Activated naive CD8-positive, alpha-beta T cell treated with anti-CD3 and anti-CD28 coated beads, Interleukin-2, amount 10 ng/mL, durations not matched to agents 7 days and 5 days (primary cell): ENCODE measurements at regions not wholly inside any gene's neighbourhood (a gene's known extent, or its start where the extent isn't known, plus 50 kb on each side); places are given as distances from the start of the nearest gene placed in this dataset.

ENCODE experiments used
- ATAC-seq: fragments of 150-1000 bp; cut with Tn5 transposase; one replicate; pipeline ENCODE4 v1.10.0; 2021; ENCODE audit warnings: low read depth, moderate library complexity
- POLR2A ChIA-PET: fragments of 350-600 bp; sonication (Branson Sonifier 250); formaldehyde crosslinking; loops from one replicate; lab custom pipeline; 2021; ENCODE audit warnings: antibody characterized with exemption; lab: Charles Lee
- DNase-seq: peaks from one replicate; pipeline ENCODE4 v3.0.0; 2021
- H3K27ac Mint-ChIP-seq: one replicate; pipeline ENCODE4 v1.8.0; 2022; ENCODE audit warnings: mild to moderate bottlenecking, mixed read lengths
- H3K27me3 Mint-ChIP-seq: one replicate; pipeline ENCODE4 v1.8.0; 2022; ENCODE audit warnings: mild to moderate bottlenecking, moderate library complexity, mixed read lengths
- H3K36me3 Mint-ChIP-seq: one replicate; pipeline ENCODE4 v1.8.0; 2021; ENCODE audit warnings: mild to moderate bottlenecking, mixed read lengths
- H3K4me1 Mint-ChIP-seq: one replicate; pipeline ENCODE4 v1.8.0; 2021; ENCODE audit warnings: mixed read lengths
- H3K4me3 Mint-ChIP-seq: one replicate; pipeline ENCODE4 v1.8.0; 2022; ENCODE audit warnings: mild to moderate bottlenecking, moderate library complexity, mixed read lengths
- H3K9me3 Mint-ChIP-seq: one replicate; pipeline ENCODE4 v1.8.0; 2021; ENCODE audit warnings: mixed read lengths

GRCh38 chr2:173855661-173856060 lies 109.5 kb downstream of the SP3 start:
- POLR2A ChIA-PET: interaction anchor here (0.6 kb wide), 1 partner anchor 120 kb away, joined by 3 read pairs; no protein-coding TSS in a partner anchor
- no peak for DNase-seq
- H3K36me3 Mint-ChIP-seq: no peaks in the 10 kb centered on the region
- ATAC-seq: no peak
- no peak overlapping the region for H3K4me3 Mint-ChIP-seq
- H3K9me3 Mint-ChIP-seq: no peaks in the 10 kb centered on the region
- H3K27me3 Mint-ChIP-seq: peaks cover 3% of the 10 kb centered on the region
- peaks cover 22% of the 10 kb centered on the region for H3K4me1 Mint-ChIP-seq
- H3K27ac Mint-ChIP-seq: no peak overlapping the region
